ENCODE measurements at regions not wholly inside any gene's neighbourhood (a gene's known extent, or its start where the extent isn't known, plus 50 kb on each side); places are given as distances from the start of the nearest gene placed in this dataset.

DNA sequence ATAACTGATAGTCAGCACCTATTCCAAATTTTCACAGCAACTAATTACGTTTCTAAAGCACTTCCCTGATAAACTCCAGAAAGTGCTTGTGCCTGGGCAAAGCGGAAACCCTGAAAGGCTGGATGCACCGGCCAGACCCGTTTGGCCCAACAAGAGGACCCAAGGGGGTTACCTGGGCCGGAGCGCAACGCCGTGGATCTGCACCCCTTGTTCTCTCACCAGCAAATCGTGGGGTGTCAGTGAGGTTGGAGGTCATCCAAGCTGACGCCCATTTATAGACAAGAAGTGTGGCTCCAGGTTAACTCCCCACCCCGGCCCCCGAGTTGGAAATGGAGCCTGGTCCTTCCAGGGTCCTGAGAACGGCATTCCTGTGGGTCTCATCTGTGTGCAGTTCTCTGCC, 167.0 kb upstream of the HDAC4 start:
- no peak overlapping the region for H3K4me2 ChIP-seq
- no peaks in the 10 kb centered on the region for H3K36me3 ChIP-seq (ENCODE audit: insufficient read depth)
- H3K27ac Mint-ChIP-seq, result no peak overlapping the region
- H3K4me3 ChIP-seq, result no peak overlapping the region
- H3K79me2 ChIP-seq (replicated peaks; ENCODE audit: insufficient read depth), result no peaks in the 10 kb centered on the region
- peaks cover 4% of the 10 kb centered on the region for H3K27me3 Mint-ChIP-seq (ENCODE audit: insufficient read depth, low read depth, poor library complexity)
- H2AFZ ChIP-seq, result no peak overlapping the region
- TF ChIP-seq, protein P1, sequence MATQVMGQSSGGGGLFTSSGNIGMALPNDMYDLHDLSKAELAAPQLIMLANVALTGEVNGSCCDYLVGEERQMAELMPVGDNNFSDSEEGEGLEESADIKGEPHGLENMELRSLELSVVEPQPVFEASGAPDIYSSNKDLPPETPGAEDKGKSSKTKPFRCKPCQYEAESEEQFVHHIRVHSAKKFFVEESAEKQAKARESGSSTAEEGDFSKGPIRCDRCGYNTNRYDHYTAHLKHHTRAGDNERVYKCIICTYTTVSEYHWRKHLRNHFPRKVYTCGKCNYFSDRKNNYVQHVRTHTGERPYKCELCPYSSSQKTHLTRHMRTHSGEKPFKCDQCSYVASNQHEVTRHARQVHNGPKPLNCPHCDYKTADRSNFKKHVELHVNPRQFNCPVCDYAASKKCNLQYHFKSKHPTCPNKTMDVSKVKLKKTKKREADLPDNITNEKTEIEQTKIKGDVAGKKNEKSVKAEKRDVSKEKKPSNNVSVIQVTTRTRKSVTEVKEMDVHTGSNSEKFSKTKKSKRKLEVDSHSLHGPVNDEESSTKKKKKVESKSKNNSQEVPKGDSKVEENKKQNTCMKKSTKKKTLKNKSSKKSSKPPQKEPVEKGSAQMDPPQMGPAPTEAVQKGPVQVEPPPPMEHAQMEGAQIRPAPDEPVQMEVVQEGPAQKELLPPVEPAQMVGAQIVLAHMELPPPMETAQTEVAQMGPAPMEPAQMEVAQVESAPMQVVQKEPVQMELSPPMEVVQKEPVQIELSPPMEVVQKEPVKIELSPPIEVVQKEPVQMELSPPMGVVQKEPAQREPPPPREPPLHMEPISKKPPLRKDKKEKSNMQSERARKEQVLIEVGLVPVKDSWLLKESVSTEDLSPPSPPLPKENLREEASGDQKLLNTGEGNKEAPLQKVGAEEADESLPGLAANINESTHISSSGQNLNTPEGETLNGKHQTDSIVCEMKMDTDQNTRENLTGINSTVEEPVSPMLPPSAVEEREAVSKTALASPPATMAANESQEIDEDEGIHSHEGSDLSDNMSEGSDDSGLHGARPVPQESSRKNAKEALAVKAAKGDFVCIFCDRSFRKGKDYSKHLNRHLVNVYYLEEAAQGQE (IDR thresholded peaks at IDR 0.05; ENCODE audit: unreplicated experiment), result no peak
- TF ChIP-seq STAT1 (IDR thresholded peaks at IDR 0.05; ENCODE audit: unreplicated experiment), result no peak
- no peak for TF ChIP-seq JUNB (IDR thresholded peaks at IDR 0.05; ENCODE audit: unreplicated experiment)
- H3K36me3 Mint-ChIP-seq (ENCODE audit: low read depth), result no peaks in the 10 kb centered on the region
- ATAC-seq (no peak), DNase-seq (ENCODE audit: low spot score) (no peak)
- no peaks in the 10 kb centered on the region for H3K9me2 ChIP-seq (ENCODE audit: insufficient read depth)
- H3K4me3 Mint-ChIP-seq, result no peak overlapping the region
- H3K27me3 ChIP-seq (ENCODE audit: insufficient read depth), result no peaks in the 10 kb centered on the region
- H3F3A ChIP-seq (replicated peaks; ENCODE audit: low read depth), result no peaks in the 10 kb centered on the region
- no peaks in the 10 kb centered on the region for H3K4me1 ChIP-seq (ENCODE audit: insufficient read depth)
- no peaks in the 10 kb centered on the region for H3K4me1 Mint-ChIP-seq
- no peaks in the 10 kb centered on the region for H3K9me3 Mint-ChIP-seq
- no peak overlapping the region for H3K27ac ChIP-seq (ENCODE audit: low read depth)
- no peaks in the 10 kb centered on the region for H4K20me1 ChIP-seq (replicated peaks; ENCODE audit: insufficient read depth)

DNA sequence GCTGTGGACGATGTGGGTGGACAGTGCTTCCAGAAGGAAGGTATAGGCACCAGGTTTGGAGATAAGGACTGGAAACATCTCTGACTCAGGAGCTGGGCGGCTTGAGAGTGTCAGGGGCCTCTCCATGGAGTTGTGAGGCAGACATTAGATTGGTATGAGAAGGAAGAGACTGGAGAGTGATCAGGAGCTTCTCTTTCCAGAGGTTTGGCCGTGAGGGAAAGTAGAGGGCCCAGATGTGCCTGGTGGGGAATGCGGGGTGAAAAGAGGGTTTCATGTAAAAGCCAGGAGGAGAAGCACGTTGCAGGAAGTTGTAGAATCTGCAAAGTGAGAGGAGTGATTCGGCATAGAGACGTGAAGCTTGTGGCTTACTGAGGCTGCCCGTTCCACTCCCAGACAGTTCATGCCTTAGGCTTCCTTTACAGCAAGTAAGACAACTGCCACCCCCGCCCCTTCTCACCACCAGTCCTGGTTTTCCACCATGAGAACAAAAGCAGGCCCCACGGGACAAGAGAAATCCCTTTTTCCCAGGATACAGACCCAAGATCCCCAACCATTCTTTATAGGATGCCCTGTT, 166.3 kb upstream of the HDAC4 start:
- Histone ChIP-seq H3K27me3 (ENCODE audit: insufficient read depth) (no peaks in the 10 kb centered on the region), H3K4me1 (ENCODE audit: insufficient read depth) (no peaks in the 10 kb centered on the region), H3K36me3 (ENCODE audit: insufficient read depth) (no peaks in the 10 kb centered on the region), H2AFZ (no peak overlapping the region), H3K4me3 (no peak overlapping the region), H3K79me2 (replicated peaks; ENCODE audit: insufficient read depth) (no peaks in the 10 kb centered on the region), H3F3A (replicated peaks; ENCODE audit: low read depth) (no peaks in the 10 kb centered on the region), H3K27ac (ENCODE audit: low read depth) (no peak overlapping the region), H3K4me2 (no peak overlapping the region), H4K20me1 (replicated peaks; ENCODE audit: insufficient read depth) (no peaks in the 10 kb centered on the region), H3K9me2 (ENCODE audit: insufficient read depth) (no peaks in the 10 kb centered on the region)
- Mint-ChIP-seq H3K4me1 (no peaks in the 10 kb centered on the region), H3K4me3 (no peak overlapping the region), H3K36me3 (ENCODE audit: low read depth) (no peaks in the 10 kb centered on the region), H3K27me3 (ENCODE audit: insufficient read depth, low read depth, poor library complexity) (peaks cover 4% of the 10 kb centered on the region), H3K27ac (no peak overlapping the region), H3K9me3 (no peaks in the 10 kb centered on the region)
- DNase-seq (ENCODE audit: low spot score), result no peak
- ATAC-seq, result no peak
- TF ChIP-seq, protein P2, sequence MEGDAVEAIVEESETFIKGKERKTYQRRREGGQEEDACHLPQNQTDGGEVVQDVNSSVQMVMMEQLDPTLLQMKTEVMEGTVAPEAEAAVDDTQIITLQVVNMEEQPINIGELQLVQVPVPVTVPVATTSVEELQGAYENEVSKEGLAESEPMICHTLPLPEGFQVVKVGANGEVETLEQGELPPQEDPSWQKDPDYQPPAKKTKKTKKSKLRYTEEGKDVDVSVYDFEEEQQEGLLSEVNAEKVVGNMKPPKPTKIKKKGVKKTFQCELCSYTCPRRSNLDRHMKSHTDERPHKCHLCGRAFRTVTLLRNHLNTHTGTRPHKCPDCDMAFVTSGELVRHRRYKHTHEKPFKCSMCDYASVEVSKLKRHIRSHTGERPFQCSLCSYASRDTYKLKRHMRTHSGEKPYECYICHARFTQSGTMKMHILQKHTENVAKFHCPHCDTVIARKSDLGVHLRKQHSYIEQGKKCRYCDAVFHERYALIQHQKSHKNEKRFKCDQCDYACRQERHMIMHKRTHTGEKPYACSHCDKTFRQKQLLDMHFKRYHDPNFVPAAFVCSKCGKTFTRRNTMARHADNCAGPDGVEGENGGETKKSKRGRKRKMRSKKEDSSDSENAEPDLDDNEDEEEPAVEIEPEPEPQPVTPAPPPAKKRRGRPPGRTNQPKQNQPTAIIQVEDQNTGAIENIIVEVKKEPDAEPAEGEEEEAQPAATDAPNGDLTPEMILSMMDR (conservative IDR thresholded peaks at IDR 0.05; ENCODE audit: low read depth in 2 of 2), result no peak
- TF ChIP-seq, protein P3, sequence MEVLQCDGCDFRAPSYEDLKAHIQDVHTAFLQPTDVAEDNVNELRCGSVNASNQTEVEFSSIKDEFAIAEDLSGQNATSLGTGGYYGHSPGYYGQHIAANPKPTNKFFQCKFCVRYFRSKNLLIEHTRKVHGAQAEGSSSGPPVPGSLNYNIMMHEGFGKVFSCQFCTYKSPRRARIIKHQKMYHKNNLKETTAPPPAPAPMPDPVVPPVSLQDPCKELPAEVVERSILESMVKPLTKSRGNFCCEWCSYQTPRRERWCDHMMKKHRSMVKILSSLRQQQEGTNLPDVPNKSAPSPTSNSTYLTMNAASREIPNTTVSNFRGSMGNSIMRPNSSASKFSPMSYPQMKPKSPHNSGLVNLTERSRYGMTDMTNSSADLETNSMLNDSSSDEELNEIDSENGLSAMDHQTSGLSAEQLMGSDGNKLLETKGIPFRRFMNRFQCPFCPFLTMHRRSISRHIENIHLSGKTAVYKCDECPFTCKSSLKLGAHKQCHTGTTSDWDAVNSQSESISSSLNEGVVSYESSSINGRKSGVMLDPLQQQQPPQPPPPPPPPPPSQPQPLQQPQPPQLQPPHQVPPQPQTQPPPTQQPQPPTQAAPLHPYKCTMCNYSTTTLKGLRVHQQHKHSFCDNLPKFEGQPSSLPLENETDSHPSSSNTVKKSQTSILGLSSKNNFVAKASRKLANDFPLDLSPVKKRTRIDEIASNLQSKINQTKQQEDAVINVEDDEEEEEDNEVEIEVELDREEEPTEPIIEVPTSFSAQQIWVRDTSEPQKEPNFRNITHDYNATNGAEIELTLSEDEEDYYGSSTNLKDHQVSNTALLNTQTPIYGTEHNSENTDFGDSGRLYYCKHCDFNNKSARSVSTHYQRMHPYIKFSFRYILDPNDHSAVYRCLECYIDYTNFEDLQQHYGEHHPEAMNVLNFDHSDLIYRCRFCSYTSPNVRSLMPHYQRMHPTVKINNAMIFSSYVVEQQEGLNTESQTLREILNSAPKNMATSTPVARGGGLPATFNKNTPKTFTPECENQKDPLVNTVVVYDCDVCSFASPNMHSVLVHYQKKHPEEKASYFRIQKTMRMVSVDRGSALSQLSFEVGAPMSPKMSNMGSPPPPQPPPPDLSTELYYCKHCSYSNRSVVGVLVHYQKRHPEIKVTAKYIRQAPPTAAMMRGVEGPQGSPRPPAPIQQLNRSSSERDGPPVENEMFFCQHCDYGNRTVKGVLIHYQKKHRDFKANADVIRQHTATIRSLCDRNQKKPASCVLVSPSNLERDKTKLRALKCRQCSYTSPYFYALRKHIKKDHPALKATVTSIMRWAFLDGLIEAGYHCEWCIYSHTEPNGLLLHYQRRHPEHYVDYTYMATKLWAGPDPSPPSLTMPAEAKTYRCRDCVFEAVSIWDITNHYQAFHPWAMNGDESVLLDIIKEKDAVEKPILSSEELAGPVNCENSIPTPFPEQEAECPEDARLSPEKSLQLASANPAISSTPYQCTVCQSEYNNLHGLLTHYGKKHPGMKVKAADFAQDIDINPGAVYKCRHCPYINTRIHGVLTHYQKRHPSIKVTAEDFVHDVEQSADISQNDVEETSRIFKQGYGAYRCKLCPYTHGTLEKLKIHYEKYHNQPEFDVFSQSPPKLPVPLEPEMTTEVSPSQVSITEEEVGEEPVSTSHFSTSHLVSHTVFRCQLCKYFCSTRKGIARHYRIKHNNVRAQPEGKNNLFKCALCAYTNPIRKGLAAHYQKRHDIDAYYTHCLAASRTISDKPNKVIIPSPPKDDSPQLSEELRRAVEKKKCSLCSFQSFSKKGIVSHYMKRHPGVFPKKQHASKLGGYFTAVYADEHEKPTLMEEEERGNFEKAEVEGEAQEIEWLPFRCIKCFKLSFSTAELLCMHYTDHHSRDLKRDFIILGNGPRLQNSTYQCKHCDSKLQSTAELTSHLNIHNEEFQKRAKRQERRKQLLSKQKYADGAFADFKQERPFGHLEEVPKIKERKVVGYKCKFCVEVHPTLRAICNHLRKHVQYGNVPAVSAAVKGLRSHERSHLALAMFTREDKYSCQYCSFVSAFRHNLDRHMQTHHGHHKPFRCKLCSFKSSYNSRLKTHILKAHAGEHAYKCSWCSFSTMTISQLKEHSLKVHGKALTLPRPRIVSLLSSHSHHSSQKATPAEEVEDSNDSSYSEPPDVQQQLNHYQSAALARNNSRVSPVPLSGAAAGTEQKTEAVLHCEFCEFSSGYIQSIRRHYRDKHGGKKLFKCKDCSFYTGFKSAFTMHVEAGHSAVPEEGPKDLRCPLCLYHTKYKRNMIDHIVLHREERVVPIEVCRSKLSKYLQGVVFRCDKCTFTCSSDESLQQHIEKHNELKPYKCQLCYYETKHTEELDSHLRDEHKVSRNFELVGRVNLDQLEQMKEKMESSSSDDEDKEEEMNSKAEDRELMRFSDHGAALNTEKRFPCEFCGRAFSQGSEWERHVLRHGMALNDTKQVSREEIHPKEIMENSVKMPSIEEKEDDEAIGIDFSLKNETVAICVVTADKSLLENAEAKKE (CRISPR knock-in tag; IDR thresholded peaks at IDR 0.05), result no peak
- TF ChIP-seq ETS1 (IDR thresholded peaks at IDR 0.05), result no peak
- no peak for TF ChIP-seq EZH2phosphoT487 (IDR thresholded peaks at IDR 0.05; ENCODE audit: unreplicated experiment)
- no peak for TF ChIP-seq JUNB (IDR thresholded peaks at IDR 0.05; ENCODE audit: unreplicated experiment)
- TF ChIP-seq EZH2 (IDR thresholded peaks at IDR 0.05; ENCODE audit: low read depth, unreplicated experiment), result no peak
